Suprapubic skin (tissue), 4 donors: ENCODE measurements at regions not wholly inside any gene's neighbourhood (a gene's known extent, or its start where the extent isn't known, plus 50 kb on each side); places are given as distances from the start of the nearest gene placed in this dataset.
"Not testable (repeated sequence)": the region's sequence is repeated elsewhere in the genome, so short reads cannot be mapped to it uniquely, and the experiment has no call there.

ENCODE experiments used
- DNase-seq, 2 donors: peaks; one replicate each; pipeline ENCODE4 v3.0.0-alpha.2; 2019; ENCODE audit warnings: low spot score in 2 of 2
- H3K27ac ChIP-seq: fragments of 200-600 bp; sonication (generic); one replicate; pipeline ENCODE4 v1.5.1; 2019
- H3K27me3 ChIP-seq: fragments of 200-600 bp; sonication (generic); one replicate; pipeline ENCODE4 v1.5.1; 2019
- H3K36me3 ChIP-seq: fragments of 200-600 bp; sonication (generic); one replicate; pipeline ENCODE4 v1.5.1; 2019
- H3K4me1 ChIP-seq: fragments of 200-600 bp; sonication (generic); one replicate; pipeline ENCODE4 v1.5.1; 2019
- H3K4me3 ChIP-seq: fragments of 200-600 bp; sonication (generic); one replicate; pipeline ENCODE4 v1.5.1; 2019; ENCODE audit warnings: mild to moderate bottlenecking
- H3K9me3 ChIP-seq: fragments of 200-600 bp; sonication (generic); one replicate; pipeline ENCODE4 v1.5.1; 2019
- EP300 ChIP-seq: sonication (generic); formaldehyde crosslinking; IDR thresholded peaks from one replicate; pipeline ENCODE4 v1.6.1; 2017; ENCODE audit warnings: antibody characterized with exemption
- POLR2A ChIP-seq, 2 donors: fragments of 450-650 bp; IDR thresholded peaks; one replicate each; pipeline ENCODE4 v1.6.1; 2017; ENCODE audit warnings: antibody characterized with exemption in 2 of 2, mild to moderate bottlenecking in 2 of 2, moderate library complexity in 2 of 2
- POLR2AphosphoS5 ChIP-seq, 3 donors: sonication (generic); formaldehyde crosslinking; IDR thresholded peaks; one replicate each; pipeline ENCODE4 v1.6.1; 2017; ENCODE audit warnings: antibody characterized with exemption in 3 of 3
- WGBS: methylation state at CpG from one replicate; pipeline ENCODE4 v1.1.5; 2018; 5-methylcytosine and 5-hydroxymethylcytosine counted together
- TF ChIP-seq, protein P1 (sequence below), 2 donors: fragments of 200-600 bp in 1 of 2; fragments of 450-650 bp in 1 of 2; sonication (generic) in 1 of 2; IDR thresholded peaks; one replicate each; pipeline ENCODE4 v1.5.1; 2016 to 2019; ENCODE audit warnings: antibody characterized with exemption in 2 of 2, mild to moderate bottlenecking in 1 of 2, moderate library complexity in 1 of 2

DNA sequence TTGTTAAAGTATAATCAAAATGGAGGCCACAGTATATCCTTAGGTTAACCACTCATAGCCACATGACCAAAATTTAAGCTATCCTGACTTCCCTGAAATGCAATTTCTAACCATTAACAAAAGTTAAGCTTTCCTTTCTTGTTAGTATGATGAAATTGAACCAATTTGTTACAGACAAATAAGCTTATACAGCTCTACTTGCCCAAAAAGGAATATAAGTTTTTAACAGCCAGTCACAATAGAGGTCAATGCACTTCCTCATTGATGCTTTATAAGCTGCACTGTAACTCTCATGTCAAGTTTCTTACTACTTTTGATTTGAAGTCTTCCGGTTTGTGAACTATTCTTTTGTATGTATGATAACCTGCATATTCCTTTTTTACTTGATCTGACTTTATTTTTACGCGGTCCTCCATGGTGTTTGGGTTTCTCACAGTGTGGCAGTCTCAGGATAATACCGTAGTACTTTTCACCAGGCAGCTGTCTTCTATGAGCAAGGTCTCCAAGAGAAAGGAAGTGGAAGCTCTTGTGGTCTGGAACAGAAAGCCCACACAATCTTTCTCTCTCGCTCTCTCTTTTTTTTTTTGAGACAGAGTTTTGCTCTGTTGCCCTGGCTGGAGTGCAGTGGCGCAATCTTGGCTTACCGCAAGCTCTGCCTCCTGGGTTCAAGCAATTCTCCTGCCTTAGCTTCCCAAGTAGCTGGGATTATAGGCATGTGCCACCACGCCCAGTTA lies 331.6 kb downstream of the SRGAP2C start:
- 76% methylated on average over 8 of the region's 8 CpGs for WGBS
- DNase-seq: no peak

DNA sequence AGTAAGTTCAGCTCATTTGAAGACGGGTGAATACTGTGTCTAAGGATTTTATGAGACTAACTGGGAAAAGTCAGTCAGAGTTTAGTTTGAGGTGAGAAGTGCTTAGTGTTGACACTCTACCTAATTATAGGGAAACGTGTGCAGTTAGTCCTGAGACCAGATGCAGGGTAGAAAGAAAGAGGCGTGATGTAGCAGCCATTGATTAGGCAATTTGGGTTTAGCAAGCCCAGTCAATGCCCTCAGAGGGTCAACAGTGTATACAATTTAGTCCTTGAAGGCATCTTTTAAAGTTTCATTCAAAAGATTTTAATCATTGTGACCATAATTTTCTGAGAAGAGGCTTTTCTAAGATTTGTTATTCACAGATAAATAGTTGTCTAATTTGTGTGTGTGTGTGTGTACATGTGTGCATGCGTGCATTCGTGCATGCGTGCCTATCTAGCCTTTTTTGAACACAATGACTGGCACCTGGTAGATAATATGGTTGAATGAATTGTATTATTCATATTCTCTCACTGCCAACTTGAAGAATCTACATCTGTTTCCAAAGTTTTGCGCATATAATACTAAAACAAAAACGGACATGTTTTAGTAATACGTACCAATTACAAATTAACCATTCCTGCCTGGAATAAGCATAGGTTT lies 332.9 kb downstream of the SRGAP2C start:
- Histone ChIP-seq H3K27me3 (peaks cover 29% of the 10 kb centered on the region), H3K4me3 (no peak overlapping the region), H3K27ac (no peak overlapping the region), H3K36me3 (no peaks in the 10 kb centered on the region), H3K9me3 (no peaks in the 10 kb centered on the region), H3K4me1 (peaks cover 9% of the 10 kb centered on the region)
- DNase-seq: no peak
- TF ChIP-seq, protein P1, sequence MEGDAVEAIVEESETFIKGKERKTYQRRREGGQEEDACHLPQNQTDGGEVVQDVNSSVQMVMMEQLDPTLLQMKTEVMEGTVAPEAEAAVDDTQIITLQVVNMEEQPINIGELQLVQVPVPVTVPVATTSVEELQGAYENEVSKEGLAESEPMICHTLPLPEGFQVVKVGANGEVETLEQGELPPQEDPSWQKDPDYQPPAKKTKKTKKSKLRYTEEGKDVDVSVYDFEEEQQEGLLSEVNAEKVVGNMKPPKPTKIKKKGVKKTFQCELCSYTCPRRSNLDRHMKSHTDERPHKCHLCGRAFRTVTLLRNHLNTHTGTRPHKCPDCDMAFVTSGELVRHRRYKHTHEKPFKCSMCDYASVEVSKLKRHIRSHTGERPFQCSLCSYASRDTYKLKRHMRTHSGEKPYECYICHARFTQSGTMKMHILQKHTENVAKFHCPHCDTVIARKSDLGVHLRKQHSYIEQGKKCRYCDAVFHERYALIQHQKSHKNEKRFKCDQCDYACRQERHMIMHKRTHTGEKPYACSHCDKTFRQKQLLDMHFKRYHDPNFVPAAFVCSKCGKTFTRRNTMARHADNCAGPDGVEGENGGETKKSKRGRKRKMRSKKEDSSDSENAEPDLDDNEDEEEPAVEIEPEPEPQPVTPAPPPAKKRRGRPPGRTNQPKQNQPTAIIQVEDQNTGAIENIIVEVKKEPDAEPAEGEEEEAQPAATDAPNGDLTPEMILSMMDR (IDR thresholded peaks at IDR 0.05): no peak
- no peak for TF ChIP-seq EP300
- no peak for TF ChIP-seq POLR2AphosphoS5 (IDR thresholded peaks at IDR 0.05)
- TF ChIP-seq POLR2A (IDR thresholded peaks at IDR 0.05): no peak
- WGBS: 75% methylated on average over 9 of the region's 9 CpGs

More for the DNA sequence above, 331.6 kb downstream of the SRGAP2C start:
- peaks cover 29% of the 10 kb centered on the region for H3K27me3 ChIP-seq
- H3K27ac ChIP-seq: no peak overlapping the region
- no peak overlapping the region for H3K4me3 ChIP-seq
- no peak for TF ChIP-seq POLR2AphosphoS5 (IDR thresholded peaks at IDR 0.05)
- no peak for TF ChIP-seq POLR2A (IDR thresholded peaks at IDR 0.05)
- TF ChIP-seq, protein P1 (IDR thresholded peaks at IDR 0.05): no peak
- no peaks in the 10 kb centered on the region for H3K9me3 ChIP-seq
- no peaks in the 10 kb centered on the region for H3K36me3 ChIP-seq
- peaks cover 9% of the 10 kb centered on the region for H3K4me1 ChIP-seq

DNA sequence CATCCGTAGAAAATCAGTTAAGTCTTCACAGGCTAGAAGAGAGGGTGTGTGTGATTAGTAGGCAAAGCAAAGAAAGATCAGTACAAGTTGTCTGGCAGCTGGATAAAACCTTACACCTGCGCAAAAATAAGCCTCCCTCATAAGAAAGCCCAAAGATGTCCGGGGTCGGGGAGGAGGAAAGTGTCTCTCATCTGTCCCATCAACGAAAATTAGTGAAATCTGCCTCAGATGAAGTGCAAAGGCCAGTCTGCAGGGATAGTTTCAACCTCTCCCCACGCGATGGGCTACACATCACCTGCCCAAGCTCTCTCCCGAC lies 333.9 kb downstream of the SRGAP2C start:
- peaks cover 9% of the 10 kb centered on the region for H3K4me1 ChIP-seq
- H3K36me3 ChIP-seq: no peaks in the 10 kb centered on the region
- no peak overlapping the region for H3K27ac ChIP-seq
- WGBS: 26% methylated on average over 8 of the region's 8 CpGs
- DNase-seq: no peak
- H3K27me3 ChIP-seq: peaks cover 29% of the 10 kb centered on the region
- H3K9me3 ChIP-seq: no peaks in the 10 kb centered on the region
- TF ChIP-seq POLR2AphosphoS5 (IDR thresholded peaks at IDR 0.05) (no peak), POLR2A (IDR thresholded peaks at IDR 0.05) (no peak), EP300 (no peak)
- TF ChIP-seq, protein P1 (IDR thresholded peaks at IDR 0.05): no peak
- H3K4me3 ChIP-seq: peak overlapping the region; percentile 51

DNA sequence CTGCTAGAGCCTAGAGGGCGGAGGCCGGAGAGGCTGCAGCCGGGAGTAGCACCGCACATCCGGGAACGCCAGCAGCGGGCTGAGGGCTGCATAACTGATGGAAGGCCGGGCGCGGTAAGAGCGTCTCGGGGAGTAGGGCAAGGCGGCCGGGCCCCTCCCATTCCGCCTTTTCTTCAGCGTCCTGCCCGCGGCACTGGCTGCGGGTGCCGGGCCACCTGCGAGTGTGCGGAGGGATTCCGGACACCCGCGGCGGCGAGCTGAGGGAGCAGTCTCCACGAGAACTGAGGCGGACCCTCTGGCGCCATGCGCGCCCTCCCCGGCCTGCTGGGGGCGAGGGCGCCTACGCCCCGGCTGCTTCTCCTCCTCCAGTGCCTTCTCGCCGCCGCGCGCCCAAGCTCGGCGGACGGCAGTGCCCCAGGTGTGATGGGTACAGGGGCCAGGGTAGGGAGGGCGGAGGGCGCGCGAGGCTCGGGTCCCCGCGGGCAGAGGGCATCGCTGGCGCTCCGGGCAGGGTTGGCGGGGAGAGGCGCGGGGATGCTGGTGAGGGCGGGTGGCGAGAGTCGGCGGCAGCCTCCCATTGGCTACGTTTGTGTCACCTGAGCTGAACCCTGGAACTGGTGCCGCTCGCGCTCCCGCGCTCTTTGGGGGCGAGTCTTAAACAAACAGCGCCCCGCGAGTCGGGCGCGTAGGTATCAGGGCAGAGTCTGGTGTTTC lies 334.4 kb downstream of the SRGAP2C start:
- Histone ChIP-seq H3K27me3 (peaks cover 29% of the 10 kb centered on the region), H3K4me1 (peaks cover 9% of the 10 kb centered on the region), H3K4me3 (peak overlapping the region; percentile 51), H3K36me3 (no peaks in the 10 kb centered on the region), H3K9me3 (no peaks in the 10 kb centered on the region), H3K27ac (no peak overlapping the region)
- TF ChIP-seq, protein P1 (IDR thresholded peaks at IDR 0.05): no peak
- TF ChIP-seq POLR2AphosphoS5 (IDR thresholded peaks at IDR 0.05): no peak
- TF ChIP-seq POLR2A (IDR thresholded peaks at IDR 0.05): no peak
- TF ChIP-seq EP300: no peak
- DNase-seq: peak; percentile 62 to 78
- WGBS: 7% methylated on average over 33 of the region's 75 CpGs

DNA sequence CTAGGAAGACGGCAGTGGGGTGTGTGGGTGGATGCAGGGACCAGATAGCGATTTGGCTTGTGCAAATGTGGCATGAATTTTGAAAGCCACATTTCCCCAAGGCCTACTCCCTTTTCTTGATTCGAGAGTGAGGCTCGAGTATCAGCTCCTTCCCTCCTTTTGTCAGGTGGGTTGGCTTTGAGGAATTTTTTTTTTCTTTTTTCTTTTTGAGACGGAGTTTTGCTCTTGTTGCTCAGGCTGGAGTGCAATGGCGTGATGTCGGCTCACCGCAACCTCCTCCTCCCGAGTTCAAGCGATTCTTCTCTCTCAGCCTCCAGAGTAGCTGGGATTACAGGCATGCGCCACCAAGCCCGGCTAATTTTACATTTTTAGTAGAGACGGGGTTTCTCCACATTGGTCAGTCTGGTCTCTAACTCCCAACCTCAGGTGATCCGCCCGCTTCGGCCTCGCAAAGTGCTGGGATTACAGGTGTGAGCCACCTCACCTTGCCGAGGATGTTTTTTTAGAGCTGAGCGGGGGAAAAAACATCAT lies 335.0 kb downstream of the SRGAP2C start:
- DNase-seq, H3K4me1 ChIP-seq, H3K36me3 ChIP-seq, H3K9me3 ChIP-seq, H3K27ac ChIP-seq: not testable (repeated sequence)
- WGBS: 68% methylated on average over 19 of the region's 19 CpGs
- Histone ChIP-seq H3K4me3 (peak overlapping the region; percentile 51), H3K27me3 (peaks cover 29% of the 10 kb centered on the region)
